HepG2 (cell line): ENCODE measurements at regions not wholly inside any gene's neighbourhood (a gene's known extent, or its start where the extent isn't known, plus 50 kb on each side); places are given as distances from the start of the nearest gene placed in this dataset.

Experiments
- ATAC-seq: fragments of 200-7000 bp; cut with Tn5 transposase; 3 replicates; pipeline ENCODE4 v1.9.1; 2020; ENCODE audit warnings: mild to moderate bottlenecking, moderate library complexity
- BruUV-seq: library from RNA; stranded (reverse); fragments of 400-500 nt; replicated peaks from 2 replicates; lab custom pipeline; 2021; lab: Mats Ljungman, UMichigan
- CTCF ChIA-PET: fragments of 300-600 bp; formaldehyde crosslinking; extraction: SDS; loops from one replicate; lab custom pipeline; 2021; ENCODE audit warnings: low total read pairs, inconsistent platforms, low intra/inter-chr PET ratio; lab: Yijun Ruan, JAX
- POLR2A ChIA-PET: fragments of 350-600 bp; sonication (Branson Sonifier 250); formaldehyde crosslinking; loops from one replicate; lab custom pipeline; 2020; ENCODE audit warnings: antibody characterized with exemption, inconsistent platforms; lab: Yijun Ruan, JAX
- DNase-seq: peaks from one replicate; pipeline ENCODE4 v3.0.0-alpha.2; 2015; ENCODE audit warnings: low spot score
- FAIRE-seq: peaks from 3 replicates; lab custom pipeline; 2011; peaks lifted over from hg19 to GRCh38; lab: Jason Lieb, UNC
- H2AFZ ChIP-seq: one replicate; pipeline ENCODE4 v1.6.1; 2011; ENCODE audit warnings: low read length, inconsistent platforms
- H3K27ac ChIP-seq: fragments of 300-600 bp; 3 replicates; pipeline ENCODE4 v1.8.0; 2011; ENCODE audit warnings: mixed run types, mild to moderate bottlenecking, mixed read lengths, low read length, inconsistent platforms; ENCODE audit not compliant: insufficient read depth; ENCODE audit errors: extremely low read length
- H3K27me3 ChIP-seq, 2 experiments: fragments of 200-600 bp in 1 of 2; 2 replicates in 1 of 2; 3 replicates in 1 of 2; pipeline versions ENCODE4 v1.6.0 to v1.8.0; 2011; ENCODE audit warnings: low read length in 2 of 2, mild to moderate bottlenecking in 2 of 2, moderate library complexity in 2 of 2, inconsistent platforms in 1 of 2; ENCODE audit not compliant: insufficient read depth in 2 of 2, control insufficient read depth in 1 of 2
- H3K36me3 ChIP-seq, 2 experiments: fragments of 200-600 bp in 1 of 2; replicated peaks in 1 of 2; 2 replicates in 1 of 2; 3 replicates in 1 of 2; pipeline versions ENCODE4 v1.5.1 to v1.8.0; 2011; ENCODE audit warnings: low read length in 2 of 2, inconsistent platforms in 1 of 2; ENCODE audit not compliant: insufficient read depth in 2 of 2, control insufficient read depth in 1 of 2
- H3K4me1 ChIP-seq: 2 replicates; pipeline ENCODE4 v1.5.1; 2012; ENCODE audit warnings: low read length, inconsistent platforms; ENCODE audit not compliant: insufficient read depth
- H3K4me2 ChIP-seq: 2 replicates; pipeline ENCODE4 v1.6.0; 2011; ENCODE audit warnings: low read depth, low read length, inconsistent platforms
- H3K4me3 ChIP-seq, 3 experiments: fragments of 200-600 bp in 1 of 3; sonication (generic), shearing (Covaris generic) in 1 of 3; replicated peaks in 1 of 3; 2 replicates each; pipeline ENCODE4 v1.5.1; 2011 to 2016; ENCODE audit warnings: low read length in 3 of 3, inconsistent platforms in 2 of 3, low read depth in 2 of 3, mild to moderate bottlenecking in 2 of 3, control low read depth in 1 of 3, mixed read lengths in 1 of 3; ENCODE audit not compliant: insufficient read depth in 1 of 3
- H3K79me2 ChIP-seq: one replicate; pipeline ENCODE4 v1.6.1; 2011; ENCODE audit warnings: low read length, inconsistent platforms; ENCODE audit not compliant: insufficient read depth
- H3K9ac ChIP-seq: 2 replicates; pipeline ENCODE4 v1.6.0; 2011; ENCODE audit warnings: mild to moderate bottlenecking, low read depth, low read length, inconsistent platforms; ENCODE audit not compliant: insufficient read depth
- H3K9me3 ChIP-seq: 2 replicates; pipeline ENCODE4 v1.5.1; 2012; ENCODE audit warnings: mild to moderate bottlenecking, low read length
- H4K20me1 ChIP-seq: 2 replicates; pipeline ENCODE4 v1.6.0; 2011; ENCODE audit warnings: inconsistent platforms, mild to moderate bottlenecking, low read length, moderate library complexity; ENCODE audit not compliant: insufficient read depth
- FOSL1 ChIP-seq: sonication (generic); formaldehyde crosslinking; IDR thresholded peaks from 2 replicates; pipeline ENCODE4 v1.9.0; 2021; ENCODE audit warnings: missing genetic modification reagents, borderline replicate concordance
- GTF2F1 ChIP-seq: fragments of 150-350 bp; IDR thresholded peaks from 2 replicates; pipeline ENCODE4 v1.6.1; 2014; ENCODE audit warnings: low read length
- HMGA1 ChIP-seq: sonication (generic); formaldehyde crosslinking; conservative IDR thresholded peaks from 2 replicates; pipeline ENCODE4 v1.4.0; 2020; ENCODE audit warnings: missing genetic modification reagents
- ISL2 ChIP-seq: sonication (generic); formaldehyde crosslinking; IDR thresholded peaks from 2 replicates; pipeline ENCODE4 v1.5.0; 2020; ENCODE audit warnings: missing genetic modification reagents
- NFIB ChIP-seq: sonication (generic); formaldehyde crosslinking; IDR thresholded peaks from 2 replicates; pipeline ENCODE4 v1.9.0; 2021; ENCODE audit warnings: missing genetic modification reagents, mild to moderate bottlenecking, borderline replicate concordance
- NFRKB ChIP-seq: fragments of 450-650 bp; IDR thresholded peaks from 2 replicates; pipeline ENCODE4 v1.6.1; 2017
- NFYC ChIP-seq: IDR thresholded peaks from 2 replicates; pipeline ENCODE4 v1.6.1; 2016; ENCODE audit warnings: missing genetic modification reagents, missing compliant biosample characterization
- NR3C1 ChIP-seq: sonication (generic); formaldehyde crosslinking; IDR thresholded peaks from 2 replicates; pipeline ENCODE4 v1.4.0; 2020; ENCODE audit warnings: missing genetic modification reagents
- STAG1 ChIP-seq: sonication (generic); formaldehyde crosslinking; IDR thresholded peaks from 2 replicates; pipeline ENCODE4 v1.4.0; 2020; ENCODE audit warnings: missing genetic modification reagents
- SUZ12 ChIP-seq: fragments of 150-350 bp; IDR thresholded peaks from 2 replicates; pipeline ENCODE4 v1.6.1; 2014; ENCODE audit warnings: low read depth, low read length
- SYNCRIP ChIP-seq: fragments of 200-400 bp; formaldehyde crosslinking; IDR thresholded peaks from 2 replicates; pipeline ENCODE4 v1.6.1; 2018; ENCODE audit warnings: mild to moderate bottlenecking, low read depth, low read length; ENCODE audit not compliant: insufficient read depth
- TFAP4 ChIP-seq: sonication (generic); IDR thresholded peaks from 2 replicates; pipeline ENCODE4 v1.6.1; 2016; ENCODE audit warnings: low read depth, borderline replicate concordance
- TGIF2 ChIP-seq: IDR thresholded peaks from 2 replicates; pipeline ENCODE4 v1.6.1; 2016; ENCODE audit warnings: control low read depth, missing compliant biosample characterization
- ZNF230 ChIP-seq: sonication (generic); formaldehyde crosslinking; IDR thresholded peaks from 2 replicates; pipeline ENCODE4 v1.4.0; 2020; ENCODE audit warnings: mild to moderate bottlenecking, missing genetic modification reagents
- ZNF251 ChIP-seq: sonication (generic); formaldehyde crosslinking; IDR thresholded peaks from 2 replicates; pipeline ENCODE4 v1.9.0; 2021; ENCODE audit warnings: mild to moderate bottlenecking, missing genetic modification reagents
- ZNF772 ChIP-seq: sonication (generic); formaldehyde crosslinking; IDR thresholded peaks from 2 replicates; pipeline ENCODE4 v1.5.0; 2020; ENCODE audit warnings: mild to moderate bottlenecking, missing genetic modification reagents
- WGBS: methylation state at CpG from one replicate; pipeline ENCODE4 v1.1.6; 2017; ENCODE audit warnings: low lambda C conversion rate; 5-methylcytosine and 5-hydroxymethylcytosine counted together
- in situ Hi-C: cut with HindIII; loops from 2 replicates; pipeline ENCODE4 v1.10.0; 2017; ENCODE audit warnings: low pct_unique_long_range_greater_than_20kb; ENCODE audit not compliant: extremely low pct_ligation_motif_present
- intact Hi-C: fragments of 100-400 bp; cut with micrococcal nuclease; formaldehyde crosslinking; loops from one replicate; pipeline ENCODE4 v1.10.0; 2022; ENCODE audit not compliant: unreplicated experiment
- TF ChIP-seq, protein P1 (sequence below): sonication (generic); formaldehyde crosslinking; IDR thresholded peaks from 2 replicates; pipeline ENCODE4 v1.5.0; 2020; ENCODE audit warnings: missing genetic modification reagents, mild to moderate bottlenecking, borderline replicate concordance
- TF ChIP-seq, protein P2 (sequence below): sonication (generic); formaldehyde crosslinking; IDR thresholded peaks from 2 replicates; pipeline ENCODE4 v1.9.0; 2021; ENCODE audit warnings: mild to moderate bottlenecking, missing genetic modification reagents

DNA sequence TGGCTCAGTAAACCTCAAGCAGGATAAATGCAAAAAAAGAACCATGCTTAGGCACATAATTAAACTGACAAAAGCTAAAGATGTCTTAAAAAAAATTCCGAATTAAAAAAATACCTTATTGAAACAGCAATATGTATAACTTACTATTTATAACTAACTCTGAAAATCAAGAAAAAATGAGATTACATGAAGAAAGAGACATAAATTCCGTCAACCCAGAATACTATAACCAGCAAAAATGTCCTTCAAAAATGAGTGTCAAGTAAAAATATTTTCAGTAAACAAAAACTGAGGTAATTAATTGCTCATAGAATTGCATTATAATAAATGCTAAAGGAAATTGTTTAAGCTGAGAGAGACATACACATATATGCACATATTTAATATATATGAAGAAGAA, 474.5 kb upstream of the SYT4 start:
- no peaks in the 10 kb centered on the region for H3K36me3 ChIP-seq
- no TSS peak for BruUV-seq
- intact Hi-C loops, result no loop called here
- H3K4me2 ChIP-seq, result no peak overlapping the region
- TF ChIP-seq ZNF251 (CRISPR knock-in tag) (no peak), ZNF230 (CRISPR knock-in tag) (no peak), NFIB (CRISPR knock-in tag) (no peak), SUZ12 (no peak), NFRKB (no peak), NFYC (CRISPR knock-in tag) (no peak), ZNF772 (CRISPR knock-in tag) (no peak), GTF2F1 (no peak), SYNCRIP (no peak), STAG1 (CRISPR knock-in tag) (no peak), FOSL1 (CRISPR knock-in tag) (no peak), NR3C1 (CRISPR knock-in tag) (no peak), TFAP4 (no peak), TGIF2 (no peak), ISL2 (CRISPR knock-in tag) (no peak), HMGA1 (CRISPR knock-in tag) (no peak)
- TF ChIP-seq, protein P1, sequence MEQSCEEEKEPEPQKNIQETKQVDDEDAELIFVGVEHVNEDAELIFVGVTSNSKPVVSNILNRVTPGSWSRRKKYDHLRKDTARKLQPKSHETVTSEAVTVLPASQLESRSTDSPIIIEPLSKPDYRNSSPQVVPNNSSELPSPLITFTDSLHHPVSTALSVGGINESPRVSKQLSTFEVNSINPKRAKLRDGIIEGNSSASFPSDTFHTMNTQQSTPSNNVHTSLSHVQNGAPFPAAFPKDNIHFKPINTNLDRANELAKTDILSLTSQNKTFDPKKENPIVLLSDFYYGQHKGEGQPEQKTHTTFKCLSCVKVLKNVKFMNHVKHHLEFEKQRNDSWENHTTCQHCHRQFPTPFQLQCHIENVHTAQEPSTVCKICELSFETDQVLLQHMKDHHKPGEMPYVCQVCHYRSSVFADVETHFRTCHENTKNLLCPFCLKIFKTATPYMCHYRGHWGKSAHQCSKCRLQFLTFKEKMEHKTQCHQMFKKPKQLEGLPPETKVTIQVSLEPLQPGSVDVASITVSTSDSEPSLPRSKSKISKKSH (CRISPR knock-in tag), result no peak
- TF ChIP-seq, protein P2, sequence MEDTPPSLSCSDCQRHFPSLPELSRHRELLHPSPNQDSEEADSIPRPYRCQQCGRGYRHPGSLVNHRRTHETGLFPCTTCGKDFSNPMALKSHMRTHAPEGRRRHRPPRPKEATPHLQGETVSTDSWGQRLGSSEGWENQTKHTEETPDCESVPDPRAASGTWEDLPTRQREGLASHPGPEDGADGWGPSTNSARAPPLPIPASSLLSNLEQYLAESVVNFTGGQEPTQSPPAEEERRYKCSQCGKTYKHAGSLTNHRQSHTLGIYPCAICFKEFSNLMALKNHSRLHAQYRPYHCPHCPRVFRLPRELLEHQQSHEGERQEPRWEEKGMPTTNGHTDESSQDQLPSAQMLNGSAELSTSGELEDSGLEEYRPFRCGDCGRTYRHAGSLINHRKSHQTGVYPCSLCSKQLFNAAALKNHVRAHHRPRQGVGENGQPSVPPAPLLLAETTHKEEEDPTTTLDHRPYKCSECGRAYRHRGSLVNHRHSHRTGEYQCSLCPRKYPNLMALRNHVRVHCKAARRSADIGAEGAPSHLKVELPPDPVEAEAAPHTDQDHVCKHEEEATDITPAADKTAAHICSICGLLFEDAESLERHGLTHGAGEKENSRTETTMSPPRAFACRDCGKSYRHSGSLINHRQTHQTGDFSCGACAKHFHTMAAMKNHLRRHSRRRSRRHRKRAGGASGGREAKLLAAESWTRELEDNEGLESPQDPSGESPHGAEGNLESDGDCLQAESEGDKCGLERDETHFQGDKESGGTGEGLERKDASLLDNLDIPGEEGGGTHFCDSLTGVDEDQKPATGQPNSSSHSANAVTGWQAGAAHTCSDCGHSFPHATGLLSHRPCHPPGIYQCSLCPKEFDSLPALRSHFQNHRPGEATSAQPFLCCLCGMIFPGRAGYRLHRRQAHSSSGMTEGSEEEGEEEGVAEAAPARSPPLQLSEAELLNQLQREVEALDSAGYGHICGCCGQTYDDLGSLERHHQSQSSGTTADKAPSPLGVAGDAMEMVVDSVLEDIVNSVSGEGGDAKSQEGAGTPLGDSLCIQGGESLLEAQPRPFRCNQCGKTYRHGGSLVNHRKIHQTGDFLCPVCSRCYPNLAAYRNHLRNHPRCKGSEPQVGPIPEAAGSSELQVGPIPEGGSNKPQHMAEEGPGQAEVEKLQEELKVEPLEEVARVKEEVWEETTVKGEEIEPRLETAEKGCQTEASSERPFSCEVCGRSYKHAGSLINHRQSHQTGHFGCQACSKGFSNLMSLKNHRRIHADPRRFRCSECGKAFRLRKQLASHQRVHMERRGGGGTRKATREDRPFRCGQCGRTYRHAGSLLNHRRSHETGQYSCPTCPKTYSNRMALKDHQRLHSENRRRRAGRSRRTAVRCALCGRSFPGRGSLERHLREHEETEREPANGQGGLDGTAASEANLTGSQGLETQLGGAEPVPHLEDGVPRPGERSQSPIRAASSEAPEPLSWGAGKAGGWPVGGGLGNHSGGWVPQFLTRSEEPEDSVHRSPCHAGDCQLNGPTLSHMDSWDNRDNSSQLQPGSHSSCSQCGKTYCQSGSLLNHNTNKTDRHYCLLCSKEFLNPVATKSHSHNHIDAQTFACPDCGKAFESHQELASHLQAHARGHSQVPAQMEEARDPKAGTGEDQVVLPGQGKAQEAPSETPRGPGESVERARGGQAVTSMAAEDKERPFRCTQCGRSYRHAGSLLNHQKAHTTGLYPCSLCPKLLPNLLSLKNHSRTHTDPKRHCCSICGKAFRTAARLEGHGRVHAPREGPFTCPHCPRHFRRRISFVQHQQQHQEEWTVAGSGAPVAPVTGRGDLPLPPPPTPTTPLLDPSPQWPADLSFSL (CRISPR knock-in tag), result no peak
- no peaks in the 10 kb centered on the region for H3K27me3 ChIP-seq
- no peaks in the 10 kb centered on the region for H4K20me1 ChIP-seq
- in situ Hi-C loops, result no loop called here
- WGBS, result 1% methylated on average over 2 of the region's 2 CpGs
- ATAC-seq (no peak), FAIRE-seq (no peak), DNase-seq (no peak)
- ChIA-PET POLR2A (no interaction called here), CTCF (no interaction called here)
- H3K9me3 ChIP-seq, result peaks cover 62% of the 10 kb centered on the region
- no peak overlapping the region for H3K27ac ChIP-seq
- H2AFZ ChIP-seq, result no peak overlapping the region
- no peak overlapping the region for H3K4me3 ChIP-seq
- no peaks in the 10 kb centered on the region for H3K79me2 ChIP-seq
- H3K4me1 ChIP-seq, result no peaks in the 10 kb centered on the region
- H3K9ac ChIP-seq, result no peak overlapping the region
